GM19395 (cell line): ENCODE measurements at regions not wholly inside any gene's neighbourhood (a gene's known extent, or its start where the extent isn't known, plus 50 kb on each side); places are given as distances from the start of the nearest gene placed in this dataset.

Experiments used
- ATAC-seq: cut with Tn5 transposase; IDR thresholded peaks from one replicate; pipeline ENCODE4 v1.9.1; 2021; ENCODE audit warnings: mild to moderate bottlenecking, moderate library complexity; ENCODE audit not compliant: unreplicated experiment

- no peak for ATAC-seq
Measured at GRCh38 chr2:60002183-60002867, 551.1 kb downstream of the BCL11A start.

DNA sequence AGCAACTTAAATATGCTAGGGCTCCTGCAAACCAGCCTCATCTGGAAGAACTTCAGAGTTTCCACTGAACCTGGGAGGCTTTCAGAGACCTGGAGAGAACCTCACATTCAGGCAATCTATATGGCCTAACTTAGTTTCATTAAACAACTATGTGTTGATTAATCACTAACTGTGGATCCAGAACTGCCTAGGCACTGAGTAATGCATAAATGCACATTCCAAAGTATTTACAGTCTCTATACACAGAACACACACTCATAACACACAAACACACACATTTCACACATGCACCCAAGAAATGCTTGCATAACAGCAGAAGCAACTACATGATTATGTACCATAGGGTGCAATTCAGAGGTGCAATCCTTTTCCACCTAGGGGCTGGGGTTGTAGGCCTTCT lies 552.8 kb downstream of the BCL11A start:
- ATAC-seq, result no peak

DNA sequence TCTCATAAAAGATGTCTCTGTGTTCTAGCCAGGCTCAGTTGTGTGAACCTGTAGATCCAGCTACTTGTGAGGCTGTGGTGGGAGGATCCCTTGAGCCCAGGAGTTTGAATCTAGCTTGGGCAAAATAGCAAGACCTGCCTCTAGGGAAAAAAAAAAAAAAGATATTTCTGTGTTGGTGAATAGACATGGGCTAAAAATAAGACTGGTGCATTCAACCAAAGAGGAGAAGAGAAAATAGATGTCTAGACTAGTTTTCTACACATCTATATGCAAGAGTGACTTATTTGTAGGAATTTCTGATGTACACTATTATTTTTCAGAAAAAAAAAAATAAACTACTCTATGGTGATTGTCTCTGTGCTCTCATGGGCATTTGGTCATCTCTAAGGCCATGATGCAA lies 555.1 kb downstream of the BCL11A start:
- no peak for ATAC-seq

- ATAC-seq, result no peak
Measured at GRCh38 chr2:59997371-59997770, 556.1 kb downstream of the BCL11A start.

DNA sequence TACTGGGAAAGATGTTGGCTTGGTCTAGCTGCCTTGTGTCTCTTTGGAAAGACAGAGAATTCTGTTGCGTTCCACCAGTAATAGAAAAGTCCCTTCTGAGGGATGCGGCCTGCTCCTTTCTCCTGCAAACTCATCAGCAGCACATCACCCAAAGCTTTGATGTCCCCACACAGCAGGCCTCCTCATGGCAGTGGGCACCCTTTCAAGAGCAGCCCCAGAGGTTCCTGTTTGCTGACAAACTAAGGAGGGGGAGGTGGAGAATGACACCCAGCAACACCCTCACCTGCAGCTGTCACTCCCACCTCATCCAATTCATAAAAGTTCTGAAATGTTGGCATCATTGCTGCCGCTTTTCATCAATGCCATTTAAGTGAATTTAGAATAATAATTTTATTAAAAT lies 556.6 kb downstream of the BCL11A start:
- no peak for ATAC-seq

GRCh38 chr2:59993726-59994125 lies 559.7 kb downstream of the BCL11A start:
- ATAC-seq, result no peak

DNA sequence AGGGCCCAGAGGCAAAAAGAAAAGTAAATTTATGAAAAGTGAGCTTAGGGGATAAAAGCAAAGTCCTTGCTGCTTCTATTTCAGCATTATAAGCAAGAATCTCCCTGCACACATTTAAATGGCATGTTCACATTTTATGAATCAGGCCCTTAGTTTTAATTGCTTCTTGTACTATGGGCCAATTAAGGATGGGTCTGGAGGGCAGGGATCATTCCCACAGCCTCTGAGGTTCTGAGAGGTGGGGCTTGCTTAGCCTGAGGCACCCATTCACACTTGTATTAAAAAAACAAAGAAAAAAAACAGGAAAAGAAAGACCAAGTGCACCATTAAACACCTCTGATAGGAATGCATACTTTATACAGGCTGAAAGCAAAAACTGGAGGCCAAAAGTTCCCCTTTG lies 565.1 kb downstream of the BCL11A start:
- ATAC-seq, result no peak

DNA sequence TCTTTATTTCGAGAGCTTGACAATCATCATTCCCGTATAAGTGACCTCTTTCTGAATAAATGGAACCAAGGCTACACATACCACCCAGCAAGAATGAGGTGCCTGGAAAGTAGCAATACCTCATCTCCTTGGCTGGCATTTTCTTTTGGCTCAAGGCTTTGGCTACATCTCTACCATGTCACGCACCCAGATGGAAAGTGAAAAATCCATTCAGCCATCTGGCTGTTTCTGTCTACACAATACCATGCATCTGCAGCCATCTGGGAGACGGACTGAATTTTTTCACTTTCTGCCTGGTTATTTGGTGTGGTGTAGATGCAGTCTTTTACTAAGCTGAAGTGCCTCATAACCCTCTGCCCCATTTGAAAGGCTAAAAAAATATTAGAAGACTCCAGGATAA lies 566.9 kb downstream of the BCL11A start:
- ATAC-seq, result no peak

DNA sequence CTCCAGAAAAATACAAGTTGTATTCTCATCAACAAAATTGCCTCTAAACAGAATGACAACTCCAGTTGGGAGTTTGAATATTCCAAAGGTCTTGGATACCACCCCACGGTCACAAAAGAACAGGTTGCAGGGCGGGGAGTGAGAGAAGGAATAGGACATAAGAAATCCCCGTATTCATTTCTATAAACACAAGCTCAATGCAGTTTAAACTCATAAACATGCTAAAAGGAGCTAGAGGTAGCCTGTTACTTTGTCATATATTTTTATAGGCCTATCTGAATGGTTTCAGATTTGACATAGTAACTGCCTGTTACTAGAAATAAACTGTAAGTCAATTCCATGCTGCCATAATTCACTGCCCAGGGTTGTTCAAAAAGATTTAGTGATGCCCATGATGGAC lies 567.5 kb downstream of the BCL11A start:
- no peak for ATAC-seq

DNA sequence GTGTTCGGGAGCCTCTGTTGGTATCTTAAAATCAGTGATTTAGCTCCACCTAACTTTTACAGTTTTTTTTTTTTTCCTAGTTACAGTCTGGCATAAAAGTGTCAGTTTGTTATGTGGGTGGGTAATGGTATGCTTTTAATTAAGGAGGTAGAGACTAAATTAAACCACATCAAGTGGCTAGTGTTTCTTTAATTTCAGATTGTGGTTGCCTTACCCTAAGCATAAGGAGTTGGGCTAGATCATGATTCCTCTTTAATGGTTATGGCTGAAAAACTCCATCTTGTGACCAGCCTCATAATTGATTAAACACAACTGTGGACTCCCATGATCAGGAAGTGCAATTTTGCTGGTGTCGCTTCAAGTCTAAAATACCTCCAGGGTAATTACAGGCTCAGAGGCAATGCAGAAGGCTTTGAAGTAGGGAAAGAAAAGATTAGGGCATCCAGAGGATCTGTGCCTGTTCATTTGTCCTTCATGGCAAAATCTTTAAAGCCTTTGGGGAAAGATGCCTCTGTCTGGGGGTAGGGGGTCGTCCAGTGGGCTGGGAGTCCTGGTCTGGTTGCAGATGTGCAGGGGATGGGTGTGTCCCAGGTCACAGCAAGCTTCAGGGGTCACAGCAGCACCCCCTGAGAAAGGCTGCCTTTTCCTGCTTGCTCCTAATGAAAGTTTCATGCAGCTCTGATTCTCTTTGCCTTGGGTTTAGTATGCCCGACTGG lies 579.2 kb downstream of the BCL11A start:
- no peak for ATAC-seq

GRCh38 chr2:59969161-59969560 lies 584.3 kb downstream of the BCL11A start:
- ATAC-seq, result no peak

DNA sequence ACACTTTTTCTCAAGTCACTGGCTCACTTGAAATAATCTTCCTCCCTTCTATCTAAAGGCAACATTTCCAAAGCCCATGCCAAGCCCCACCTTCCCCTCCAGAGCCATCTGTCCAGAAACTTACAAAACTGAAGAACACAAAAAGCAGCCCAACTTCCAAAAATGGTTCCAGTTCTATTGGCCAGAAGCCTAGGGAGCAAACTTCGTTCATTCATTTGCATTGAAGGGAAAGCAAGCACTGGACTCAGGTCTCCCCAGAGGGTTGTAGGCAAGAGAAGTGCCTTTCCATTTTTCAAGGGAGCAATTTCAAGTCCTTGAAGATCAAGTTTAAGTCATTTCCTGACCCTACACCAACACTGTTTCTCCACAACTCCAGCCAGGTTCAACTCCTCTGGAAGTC lies 585.0 kb downstream of the BCL11A start:
- no peak for ATAC-seq

DNA sequence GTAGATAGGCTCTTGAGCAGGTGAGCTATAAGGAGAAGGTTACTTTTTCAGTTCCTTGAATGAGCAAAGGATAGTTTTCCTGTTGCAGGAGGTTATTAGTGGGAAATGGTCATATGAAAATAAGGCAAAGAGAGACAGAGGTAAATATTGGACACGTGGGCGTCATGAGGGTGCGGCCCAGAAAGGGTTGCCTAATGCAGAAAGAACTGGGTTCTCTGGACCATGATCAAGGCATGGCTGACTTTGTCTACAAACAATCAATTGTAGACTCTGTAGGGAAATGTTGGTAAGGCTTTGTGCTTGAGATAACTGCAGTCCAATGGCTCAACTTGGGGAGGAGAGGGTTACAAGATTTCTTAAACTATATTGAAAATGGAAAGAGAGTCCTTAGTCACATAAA lies 585.8 kb downstream of the BCL11A start:
- ATAC-seq, result no peak

DNA sequence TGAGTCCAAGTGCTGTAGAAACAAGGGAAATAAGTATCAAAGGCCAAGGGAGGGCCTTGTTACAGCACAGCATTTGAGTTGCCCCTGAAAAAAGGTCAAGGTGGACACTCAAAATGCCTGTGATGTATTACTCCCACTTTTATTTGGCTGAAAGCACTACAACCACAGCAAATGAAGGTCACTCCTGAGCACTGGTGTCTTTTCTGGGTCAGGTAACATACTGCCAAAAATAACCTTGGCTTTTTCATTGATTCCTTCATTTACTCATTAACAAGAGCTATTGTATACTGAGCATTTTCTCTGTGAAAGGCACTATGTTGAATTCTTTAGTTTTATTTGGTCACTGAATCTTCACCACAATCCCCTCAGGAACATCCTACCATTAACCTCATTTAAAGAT lies 590.3 kb downstream of the BCL11A start:
- no peak for ATAC-seq

DNA sequence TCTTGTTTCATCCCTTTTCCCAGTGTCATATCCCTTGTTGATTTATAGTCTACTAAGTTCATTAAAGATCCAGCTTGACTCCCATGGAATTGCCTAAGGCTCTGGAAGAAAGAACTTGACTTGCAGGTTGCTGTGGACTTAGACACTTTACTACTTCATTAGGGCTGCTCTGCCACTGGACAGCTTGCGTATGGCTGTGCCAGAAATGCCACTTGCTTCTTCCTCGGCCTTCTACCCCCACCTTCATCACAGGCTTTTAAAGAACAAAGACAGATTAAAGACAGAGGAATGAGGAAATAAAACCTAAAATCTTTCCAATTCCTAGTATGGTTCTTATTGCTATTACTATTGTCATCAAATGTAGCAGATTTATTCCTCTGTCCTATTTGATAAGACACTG lies 591.7 kb downstream of the BCL11A start:
- no peak for ATAC-seq

DNA sequence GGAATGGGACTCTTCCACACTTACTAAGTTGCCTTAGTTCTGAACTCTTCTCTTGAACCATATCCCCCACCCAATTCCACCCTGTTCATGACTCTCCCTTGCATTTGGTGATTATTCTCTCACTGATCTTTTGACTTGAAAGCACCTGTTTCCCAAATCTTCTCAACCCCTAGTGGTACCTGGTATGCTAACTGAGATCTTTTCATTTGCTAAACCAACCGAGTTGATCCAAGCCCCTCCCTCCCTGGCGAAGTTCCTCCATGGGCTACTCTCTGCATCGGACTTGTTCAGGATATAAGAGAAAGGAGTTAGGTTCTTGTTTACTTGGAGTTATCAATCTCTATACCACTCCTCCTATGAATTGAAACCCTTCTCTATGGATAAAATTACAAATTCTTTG lies 593.5 kb downstream of the BCL11A start:
- ATAC-seq, result no peak

- ATAC-seq, result no peak
Measured at GRCh38 chr2:59957504-59957903, 596.0 kb downstream of the BCL11A start.

- ATAC-seq, result no peak
Measured at GRCh38 chr2:59956981-59957380, 596.5 kb downstream of the BCL11A start.

DNA sequence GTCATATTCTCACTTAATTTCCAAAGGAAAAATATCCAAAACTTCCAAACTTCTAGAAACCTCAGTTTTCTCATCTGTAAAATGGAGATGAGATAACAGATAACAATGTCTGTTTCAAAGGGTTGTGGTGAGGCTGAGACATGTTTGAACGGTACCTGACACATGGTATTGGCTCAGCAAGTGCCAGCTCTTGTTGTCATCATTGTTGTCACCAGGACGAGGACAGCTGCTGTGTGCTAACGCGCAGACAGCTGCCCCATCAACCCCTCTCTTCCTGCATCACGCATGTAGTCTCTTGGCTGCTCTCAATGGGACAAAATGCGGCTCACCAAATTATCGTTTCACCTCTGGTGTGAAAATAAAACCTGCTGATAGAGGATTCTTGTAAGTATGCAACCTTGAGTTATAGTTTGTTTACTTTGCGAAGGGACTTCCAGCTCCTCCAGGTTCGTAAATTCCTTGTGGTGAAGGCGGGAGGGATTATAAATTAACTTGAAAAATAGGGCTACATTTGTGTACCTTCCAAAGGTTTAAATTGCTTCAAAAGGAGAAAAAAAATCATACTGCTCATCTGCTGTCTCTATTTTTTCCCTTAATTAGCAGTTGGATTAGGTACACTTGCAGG lies 605.4 kb downstream of the BCL11A start:
- ATAC-seq, result no peak

- ATAC-seq, result no peak
Measured at GRCh38 chr2:59947209-59947608, 606.2 kb downstream of the BCL11A start.

DNA sequence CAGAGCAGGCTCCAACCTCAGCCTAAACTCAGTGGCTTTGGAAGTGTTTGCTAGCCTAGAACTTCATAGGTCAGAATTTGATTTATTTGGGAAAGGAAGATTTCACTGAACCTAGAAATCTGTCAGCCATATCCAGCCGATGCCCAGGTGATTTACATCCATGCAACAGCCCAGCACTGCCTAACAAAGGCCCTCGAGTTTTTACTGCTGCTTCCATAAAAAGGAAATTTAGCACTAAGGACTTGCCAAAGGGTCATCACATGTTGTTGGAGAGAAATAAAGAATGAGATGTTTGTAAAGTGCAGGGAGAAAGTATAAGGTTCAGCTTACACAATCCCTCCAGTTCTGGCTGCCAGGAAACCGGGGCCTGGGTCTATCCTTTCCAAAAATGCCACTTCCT lies 614.2 kb downstream of the BCL11A start:
- no peak for ATAC-seq

GRCh38 chr2:59938181-59938580 lies 615.3 kb downstream of the BCL11A start:
- ATAC-seq, result no peak
